ENCODE measurements at regions not wholly inside any gene's neighbourhood (a gene's known extent, or its start where the extent isn't known, plus 50 kb on each side); places are given as distances from the start of the nearest gene placed in this dataset.

DNA sequence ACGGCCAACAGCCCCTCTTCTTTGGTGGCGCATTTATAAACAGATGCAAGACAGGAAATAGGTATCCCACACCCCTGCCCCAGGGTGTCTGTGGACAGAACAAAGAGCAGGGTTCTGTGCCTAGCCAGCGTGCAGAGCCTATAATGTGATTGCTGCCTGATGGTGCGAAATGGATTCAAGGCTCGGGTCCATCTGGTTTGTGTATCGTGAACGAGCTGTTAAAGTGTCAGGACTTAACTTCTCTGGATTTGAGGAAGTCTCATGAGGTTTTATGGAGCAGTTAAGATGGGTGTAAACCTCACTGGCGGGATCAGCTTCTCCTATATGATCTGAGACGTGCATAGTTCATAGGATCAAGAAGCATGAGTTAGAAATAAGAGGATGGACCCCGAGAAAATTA, 388.7 kb upstream of the TBX3 start:
- 72% methylated on average over 10 of the region's 10 CpGs for WGBS
- DNase-seq (ENCODE audit: low spot score), result no peak
- TF ChIP-seq GABPA (IDR thresholded peaks at IDR 0.05 in 1 of 2, conservative IDR thresholded peaks at IDR 0.05 in 1 of 2) (no peak), YY1 (IDR thresholded peaks at IDR 0.05) (no peak), HNF4G (IDR thresholded peaks at IDR 0.05) (no peak), EGR1 (IDR thresholded peaks at IDR 0.05; ENCODE audit: low read depth in 2 of 2) (no peak), JUND (IDR thresholded peaks at IDR 0.05) (no peak), FOXA1 (IDR thresholded peaks at IDR 0.05) (no peak), SP1 (IDR thresholded peaks at IDR 0.05) (no peak), RXRA (IDR thresholded peaks at IDR 0.05) (no peak), RAD21 (IDR thresholded peaks at IDR 0.05) (no peak), HNF4A (conservative IDR thresholded peaks at IDR 0.05) (no peak)
- TF ChIP-seq, protein P1, sequence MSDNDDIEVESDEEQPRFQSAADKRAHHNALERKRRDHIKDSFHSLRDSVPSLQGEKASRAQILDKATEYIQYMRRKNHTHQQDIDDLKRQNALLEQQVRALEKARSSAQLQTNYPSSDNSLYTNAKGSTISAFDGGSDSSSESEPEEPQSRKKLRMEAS (IDR thresholded peaks at IDR 0.05), result no peak
- TF ChIP-seq, protein P2, sequence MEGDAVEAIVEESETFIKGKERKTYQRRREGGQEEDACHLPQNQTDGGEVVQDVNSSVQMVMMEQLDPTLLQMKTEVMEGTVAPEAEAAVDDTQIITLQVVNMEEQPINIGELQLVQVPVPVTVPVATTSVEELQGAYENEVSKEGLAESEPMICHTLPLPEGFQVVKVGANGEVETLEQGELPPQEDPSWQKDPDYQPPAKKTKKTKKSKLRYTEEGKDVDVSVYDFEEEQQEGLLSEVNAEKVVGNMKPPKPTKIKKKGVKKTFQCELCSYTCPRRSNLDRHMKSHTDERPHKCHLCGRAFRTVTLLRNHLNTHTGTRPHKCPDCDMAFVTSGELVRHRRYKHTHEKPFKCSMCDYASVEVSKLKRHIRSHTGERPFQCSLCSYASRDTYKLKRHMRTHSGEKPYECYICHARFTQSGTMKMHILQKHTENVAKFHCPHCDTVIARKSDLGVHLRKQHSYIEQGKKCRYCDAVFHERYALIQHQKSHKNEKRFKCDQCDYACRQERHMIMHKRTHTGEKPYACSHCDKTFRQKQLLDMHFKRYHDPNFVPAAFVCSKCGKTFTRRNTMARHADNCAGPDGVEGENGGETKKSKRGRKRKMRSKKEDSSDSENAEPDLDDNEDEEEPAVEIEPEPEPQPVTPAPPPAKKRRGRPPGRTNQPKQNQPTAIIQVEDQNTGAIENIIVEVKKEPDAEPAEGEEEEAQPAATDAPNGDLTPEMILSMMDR (IDR thresholded peaks at IDR 0.05; ENCODE audit: low read depth, low read length, missing input control), result no peak
- TF ChIP-seq, protein P3, sequence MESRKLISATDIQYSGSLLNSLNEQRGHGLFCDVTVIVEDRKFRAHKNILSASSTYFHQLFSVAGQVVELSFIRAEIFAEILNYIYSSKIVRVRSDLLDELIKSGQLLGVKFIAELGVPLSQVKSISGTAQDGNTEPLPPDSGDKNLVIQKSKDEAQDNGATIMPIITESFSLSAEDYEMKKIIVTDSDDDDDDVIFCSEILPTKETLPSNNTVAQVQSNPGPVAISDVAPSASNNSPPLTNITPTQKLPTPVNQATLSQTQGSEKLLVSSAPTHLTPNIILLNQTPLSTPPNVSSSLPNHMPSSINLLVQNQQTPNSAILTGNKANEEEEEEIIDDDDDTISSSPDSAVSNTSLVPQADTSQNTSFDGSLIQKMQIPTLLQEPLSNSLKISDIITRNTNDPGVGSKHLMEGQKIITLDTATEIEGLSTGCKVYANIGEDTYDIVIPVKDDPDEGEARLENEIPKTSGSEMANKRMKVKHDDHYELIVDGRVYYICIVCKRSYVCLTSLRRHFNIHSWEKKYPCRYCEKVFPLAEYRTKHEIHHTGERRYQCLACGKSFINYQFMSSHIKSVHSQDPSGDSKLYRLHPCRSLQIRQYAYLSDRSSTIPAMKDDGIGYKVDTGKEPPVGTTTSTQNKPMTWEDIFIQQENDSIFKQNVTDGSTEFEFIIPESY (IDR thresholded peaks at IDR 0.05), result no peak
- TF ChIP-seq, protein P4, sequence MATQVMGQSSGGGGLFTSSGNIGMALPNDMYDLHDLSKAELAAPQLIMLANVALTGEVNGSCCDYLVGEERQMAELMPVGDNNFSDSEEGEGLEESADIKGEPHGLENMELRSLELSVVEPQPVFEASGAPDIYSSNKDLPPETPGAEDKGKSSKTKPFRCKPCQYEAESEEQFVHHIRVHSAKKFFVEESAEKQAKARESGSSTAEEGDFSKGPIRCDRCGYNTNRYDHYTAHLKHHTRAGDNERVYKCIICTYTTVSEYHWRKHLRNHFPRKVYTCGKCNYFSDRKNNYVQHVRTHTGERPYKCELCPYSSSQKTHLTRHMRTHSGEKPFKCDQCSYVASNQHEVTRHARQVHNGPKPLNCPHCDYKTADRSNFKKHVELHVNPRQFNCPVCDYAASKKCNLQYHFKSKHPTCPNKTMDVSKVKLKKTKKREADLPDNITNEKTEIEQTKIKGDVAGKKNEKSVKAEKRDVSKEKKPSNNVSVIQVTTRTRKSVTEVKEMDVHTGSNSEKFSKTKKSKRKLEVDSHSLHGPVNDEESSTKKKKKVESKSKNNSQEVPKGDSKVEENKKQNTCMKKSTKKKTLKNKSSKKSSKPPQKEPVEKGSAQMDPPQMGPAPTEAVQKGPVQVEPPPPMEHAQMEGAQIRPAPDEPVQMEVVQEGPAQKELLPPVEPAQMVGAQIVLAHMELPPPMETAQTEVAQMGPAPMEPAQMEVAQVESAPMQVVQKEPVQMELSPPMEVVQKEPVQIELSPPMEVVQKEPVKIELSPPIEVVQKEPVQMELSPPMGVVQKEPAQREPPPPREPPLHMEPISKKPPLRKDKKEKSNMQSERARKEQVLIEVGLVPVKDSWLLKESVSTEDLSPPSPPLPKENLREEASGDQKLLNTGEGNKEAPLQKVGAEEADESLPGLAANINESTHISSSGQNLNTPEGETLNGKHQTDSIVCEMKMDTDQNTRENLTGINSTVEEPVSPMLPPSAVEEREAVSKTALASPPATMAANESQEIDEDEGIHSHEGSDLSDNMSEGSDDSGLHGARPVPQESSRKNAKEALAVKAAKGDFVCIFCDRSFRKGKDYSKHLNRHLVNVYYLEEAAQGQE (IDR thresholded peaks at IDR 0.05), result no peak
- H3K4me1 ChIP-seq (ENCODE audit: control insufficient read depth in 4 of 4, insufficient read depth in 4 of 4, low read length in 3 of 4), result peaks cover 0 to 3% (median 2%) of the 10 kb centered on the region in 4 donors
- peaks cover 0 to 3% (median 0%) of the 10 kb centered on the region in 4 donors for H3K9me3 ChIP-seq (ENCODE audit: control insufficient read depth in 4 of 4, low read length in 3 of 4)
- no peak overlapping the region for H3K9ac ChIP-seq (ENCODE audit: low read depth in 1 of 2, low read length in 2 of 2)
- H3K36me3 ChIP-seq (ENCODE audit: control insufficient read depth in 4 of 4, insufficient read depth in 3 of 4, low read depth in 1 of 4, low read length in 3 of 4), result no peaks in the 10 kb centered on the region
- H3K27me3 ChIP-seq (ENCODE audit: control insufficient read depth in 4 of 4, insufficient read depth in 4 of 4, low read length in 3 of 4), result no peaks in the 10 kb centered on the region
- H3K4me3 ChIP-seq (ENCODE audit: low read depth in 1 of 3, low read length in 3 of 3), result no peak overlapping the region
- H3K27ac ChIP-seq (ENCODE audit: low read depth in 1 of 2, low read length in 2 of 2), result no peak overlapping the region

DNA sequence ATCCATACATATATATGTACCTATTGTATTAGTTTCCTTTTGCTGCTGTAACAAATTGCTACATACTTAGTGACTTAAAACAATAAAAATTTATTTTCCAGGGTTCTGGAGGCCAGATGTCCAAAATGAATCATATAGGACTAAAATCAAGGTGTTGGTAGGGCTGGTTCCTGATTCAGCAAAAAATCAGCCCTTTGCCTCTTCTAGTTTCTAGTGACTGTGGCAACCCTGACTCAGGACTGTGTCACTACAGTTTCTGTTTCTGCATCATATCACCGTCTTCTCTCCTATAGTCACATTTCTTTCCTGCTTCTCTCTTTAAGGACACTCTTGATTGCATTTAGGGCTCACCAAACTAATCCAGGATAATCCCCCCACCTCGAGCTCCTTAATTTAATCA, 386.3 kb upstream of the TBX3 start:
- H3K27me3 ChIP-seq (ENCODE audit: control insufficient read depth in 4 of 4, insufficient read depth in 4 of 4, low read length in 3 of 4), result no peaks in the 10 kb centered on the region
- no peak overlapping the region for H3K4me3 ChIP-seq (ENCODE audit: low read depth in 1 of 3, low read length in 3 of 3)
- H3K9ac ChIP-seq (ENCODE audit: low read depth in 1 of 2, low read length in 2 of 2), result no peak overlapping the region
- H3K27ac ChIP-seq (ENCODE audit: low read depth in 1 of 2, low read length in 2 of 2), result no peak overlapping the region
- WGBS, result 89% methylated on average over 2 of the region's 2 CpGs
- no peak for TF ChIP-seq YY1 (IDR thresholded peaks at IDR 0.05)
- no peak for TF ChIP-seq HNF4G (IDR thresholded peaks at IDR 0.05)
- TF ChIP-seq HNF4A (conservative IDR thresholded peaks at IDR 0.05), result no peak
- no peaks in the 10 kb centered on the region for H3K36me3 ChIP-seq (ENCODE audit: control insufficient read depth in 4 of 4, insufficient read depth in 3 of 4, low read depth in 1 of 4, low read length in 3 of 4)
- H3K9me3 ChIP-seq (ENCODE audit: control insufficient read depth in 4 of 4, low read length in 3 of 4), result no peaks in the 10 kb centered on the region
- H3K4me1 ChIP-seq (ENCODE audit: control insufficient read depth in 4 of 4, insufficient read depth in 4 of 4, low read length in 3 of 4), result no peaks in the 10 kb centered on the region
- no peak for DNase-seq (ENCODE audit: low spot score)

Measured in liver (tissue), 8 donors.